ENCODE measurements at regions not wholly inside any gene's neighbourhood (a gene's known extent, or its start where the extent isn't known, plus 50 kb on each side); places are given as distances from the start of the nearest gene placed in this dataset.

DNA sequence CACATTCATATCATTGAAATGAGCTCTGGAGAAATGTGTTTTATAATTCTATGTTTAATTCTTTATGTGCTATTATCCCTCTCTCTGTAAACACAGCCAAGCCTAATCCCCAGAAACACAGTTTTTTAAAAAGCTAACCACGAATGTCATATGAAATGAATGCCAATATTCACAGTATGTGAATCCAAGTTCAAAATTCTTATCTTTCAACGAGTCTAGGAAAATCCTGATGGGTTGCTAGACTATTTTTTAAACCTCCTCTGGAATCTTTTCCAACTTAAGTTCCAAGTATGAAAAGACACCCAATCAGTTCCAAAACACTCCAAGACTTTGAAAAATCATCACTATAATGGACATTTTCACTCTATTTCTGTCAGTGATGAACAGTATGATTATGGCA, 689.3 kb downstream of the HACE1 start (continued):
- TF ChIP-seq, protein P1, sequence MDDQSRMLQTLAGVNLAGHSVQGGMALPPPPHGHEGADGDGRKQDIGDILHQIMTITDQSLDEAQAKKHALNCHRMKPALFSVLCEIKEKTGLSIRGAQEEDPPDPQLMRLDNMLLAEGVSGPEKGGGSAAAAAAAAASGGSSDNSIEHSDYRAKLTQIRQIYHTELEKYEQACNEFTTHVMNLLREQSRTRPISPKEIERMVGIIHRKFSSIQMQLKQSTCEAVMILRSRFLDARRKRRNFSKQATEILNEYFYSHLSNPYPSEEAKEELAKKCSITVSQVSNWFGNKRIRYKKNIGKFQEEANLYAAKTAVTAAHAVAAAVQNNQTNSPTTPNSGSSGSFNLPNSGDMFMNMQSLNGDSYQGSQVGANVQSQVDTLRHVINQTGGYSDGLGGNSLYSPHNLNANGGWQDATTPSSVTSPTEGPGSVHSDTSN (IDR thresholded peaks at IDR 0.05): no peak
- TF ChIP-seq MXI1 (IDR thresholded peaks at IDR 0.05; ENCODE audit: low read depth, low read length): no peak
- TF ChIP-seq, protein P2, sequence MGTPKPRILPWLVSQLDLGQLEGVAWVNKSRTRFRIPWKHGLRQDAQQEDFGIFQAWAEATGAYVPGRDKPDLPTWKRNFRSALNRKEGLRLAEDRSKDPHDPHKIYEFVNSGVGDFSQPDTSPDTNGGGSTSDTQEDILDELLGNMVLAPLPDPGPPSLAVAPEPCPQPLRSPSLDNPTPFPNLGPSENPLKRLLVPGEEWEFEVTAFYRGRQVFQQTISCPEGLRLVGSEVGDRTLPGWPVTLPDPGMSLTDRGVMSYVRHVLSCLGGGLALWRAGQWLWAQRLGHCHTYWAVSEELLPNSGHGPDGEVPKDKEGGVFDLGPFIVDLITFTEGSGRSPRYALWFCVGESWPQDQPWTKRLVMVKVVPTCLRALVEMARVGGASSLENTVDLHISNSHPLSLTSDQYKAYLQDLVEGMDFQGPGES (IDR thresholded peaks at IDR 0.05; ENCODE audit: low read depth, low read length): no peak
- TF ChIP-seq, protein P3, sequence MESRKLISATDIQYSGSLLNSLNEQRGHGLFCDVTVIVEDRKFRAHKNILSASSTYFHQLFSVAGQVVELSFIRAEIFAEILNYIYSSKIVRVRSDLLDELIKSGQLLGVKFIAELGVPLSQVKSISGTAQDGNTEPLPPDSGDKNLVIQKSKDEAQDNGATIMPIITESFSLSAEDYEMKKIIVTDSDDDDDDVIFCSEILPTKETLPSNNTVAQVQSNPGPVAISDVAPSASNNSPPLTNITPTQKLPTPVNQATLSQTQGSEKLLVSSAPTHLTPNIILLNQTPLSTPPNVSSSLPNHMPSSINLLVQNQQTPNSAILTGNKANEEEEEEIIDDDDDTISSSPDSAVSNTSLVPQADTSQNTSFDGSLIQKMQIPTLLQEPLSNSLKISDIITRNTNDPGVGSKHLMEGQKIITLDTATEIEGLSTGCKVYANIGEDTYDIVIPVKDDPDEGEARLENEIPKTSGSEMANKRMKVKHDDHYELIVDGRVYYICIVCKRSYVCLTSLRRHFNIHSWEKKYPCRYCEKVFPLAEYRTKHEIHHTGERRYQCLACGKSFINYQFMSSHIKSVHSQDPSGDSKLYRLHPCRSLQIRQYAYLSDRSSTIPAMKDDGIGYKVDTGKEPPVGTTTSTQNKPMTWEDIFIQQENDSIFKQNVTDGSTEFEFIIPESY (IDR thresholded peaks at IDR 0.05; ENCODE audit: borderline replicate concordance, low read depth): no peak

DNA sequence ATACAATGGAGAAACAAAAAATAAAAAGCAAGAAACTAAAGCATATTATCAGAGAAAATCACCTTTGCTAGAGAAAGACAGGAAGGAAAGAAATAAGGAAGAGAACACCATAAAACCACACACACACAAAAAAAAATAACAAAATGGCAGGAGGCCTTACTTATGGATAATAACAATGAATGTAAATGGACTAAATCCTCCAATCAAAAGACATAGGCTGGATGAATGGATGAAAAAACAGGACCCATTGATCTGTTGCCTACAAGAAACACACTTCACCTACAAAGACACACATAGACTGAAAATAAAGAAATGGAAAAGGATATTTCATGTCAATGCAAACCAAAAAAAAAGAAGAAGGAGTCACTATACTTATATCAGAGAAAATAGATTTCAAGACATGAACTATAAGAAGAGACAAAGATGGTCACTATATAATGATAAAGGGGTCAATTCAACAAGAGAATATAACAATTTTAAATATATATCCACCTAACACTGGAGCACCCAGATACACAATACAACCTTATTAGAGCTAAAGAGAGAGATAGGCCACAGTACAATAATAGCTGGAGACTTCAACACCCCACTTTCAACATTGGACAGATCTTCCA, 693.6 kb downstream of the HACE1 start:
- Histone ChIP-seq H3K36me3 (replicated peaks in 1 of 2; ENCODE audit: control insufficient read depth in 1 of 2, insufficient read depth in 2 of 2, low read length in 1 of 2) (no peaks in the 10 kb centered on the region), H3K9me3 (no peaks in the 10 kb centered on the region)
- no peak for TF ChIP-seq JUND (IDR thresholded peaks at IDR 0.05)
- TF ChIP-seq, protein P4, sequence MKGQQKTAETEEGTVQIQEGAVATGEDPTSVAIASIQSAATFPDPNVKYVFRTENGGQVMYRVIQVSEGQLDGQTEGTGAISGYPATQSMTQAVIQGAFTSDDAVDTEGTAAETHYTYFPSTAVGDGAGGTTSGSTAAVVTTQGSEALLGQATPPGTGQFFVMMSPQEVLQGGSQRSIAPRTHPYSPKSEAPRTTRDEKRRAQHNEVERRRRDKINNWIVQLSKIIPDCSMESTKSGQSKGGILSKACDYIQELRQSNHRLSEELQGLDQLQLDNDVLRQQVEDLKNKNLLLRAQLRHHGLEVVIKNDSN (IDR thresholded peaks at IDR 0.05; ENCODE audit: borderline replicate concordance, low read depth): no peak
- TF ChIP-seq GATA2 (CRISPR knock-in tag; IDR thresholded peaks at IDR 0.05): no peak

DNA sequence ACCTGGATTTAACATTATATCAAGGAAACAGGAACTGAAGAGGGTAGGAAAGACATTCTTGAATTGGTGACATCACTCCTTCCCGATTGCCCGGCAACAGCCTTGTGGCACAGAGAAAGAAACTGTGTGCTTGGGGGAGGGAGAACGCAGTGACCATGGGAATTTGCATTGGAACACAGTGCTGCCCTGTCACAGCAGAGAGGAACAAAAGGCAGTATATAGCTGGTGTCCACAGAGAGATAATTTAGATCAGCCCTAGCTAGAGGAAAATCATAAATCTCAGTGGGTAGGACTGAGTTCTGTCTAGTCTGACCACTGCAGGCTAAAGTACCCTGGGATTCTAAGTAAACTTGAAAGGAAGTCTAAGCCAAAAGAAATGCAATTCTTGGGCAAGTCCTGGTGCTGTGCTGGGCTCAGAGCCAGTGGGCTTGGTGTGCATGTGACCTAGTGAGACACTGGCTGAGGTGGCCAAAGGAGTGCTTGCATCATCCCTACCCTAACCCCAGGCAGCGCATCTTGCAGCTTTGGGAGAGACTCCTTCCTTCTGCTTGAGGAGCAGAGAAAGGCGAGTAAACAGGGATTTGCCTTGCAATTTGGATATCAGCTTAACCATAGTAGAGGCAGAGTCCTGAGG, 697.6 kb downstream of the HACE1 start:
- Histone ChIP-seq H3K27me3 (ENCODE audit: insufficient read depth) (no peaks in the 10 kb centered on the region), H3K4me3 (ENCODE audit: low read depth in 2 of 2, low read length in 1 of 2) (no peak overlapping the region), H4K20me1 (ENCODE audit: insufficient read depth) (no peaks in the 10 kb centered on the region), H3K4me1 (ENCODE audit: control insufficient read depth in 1 of 2, insufficient read depth in 2 of 2, low read depth in 1 of 2, low read length in 1 of 2) (no peaks in the 10 kb centered on the region), H3K9me2 (no peaks in the 10 kb centered on the region), H3K9ac (no peak overlapping the region), H3K27ac (ENCODE audit: low read depth in 2 of 2, low read length in 1 of 2) (no peak overlapping the region), H3K4me2 (no peak overlapping the region), H3K79me2 (ENCODE audit: insufficient read depth) (no peaks in the 10 kb centered on the region), H3F3A (replicated peaks; ENCODE audit: insufficient read depth) (no peaks in the 10 kb centered on the region), H2AFZ (ENCODE audit: low read depth) (no peak overlapping the region), H3K36me3 (replicated peaks in 1 of 2; ENCODE audit: control insufficient read depth in 1 of 2, insufficient read depth in 2 of 2, low read length in 1 of 2) (no peaks in the 10 kb centered on the region), H3K9me3 (no peaks in the 10 kb centered on the region)
- 40% methylated on average over 4 of the region's 5 CpGs for WGBS (ENCODE audit: low lambda C conversion rate)
- no peak for DNase-seq
- POLR2A ChIA-PET: no interaction called here
- CTCF ChIA-PET: no interaction called here
- TF ChIP-seq, protein P2 (IDR thresholded peaks at IDR 0.05; ENCODE audit: low read depth, low read length): no peak
- TF ChIP-seq TEAD4 (IDR thresholded peaks at IDR 0.05; ENCODE audit: borderline replicate concordance, insufficient read depth) (no peak), NFIC (IDR thresholded peaks at IDR 0.05; ENCODE audit: borderline replicate concordance) (no peak), FOSL2 (IDR thresholded peaks at IDR 0.05; ENCODE audit: borderline replicate concordance, low read depth) (no peak), RAD21 (IDR thresholded peaks at IDR 0.05; ENCODE audit: low read length) (no peak), CHD2 (IDR thresholded peaks at IDR 0.05; ENCODE audit: low read length, partially characterized antibody) (no peak), NRF1 (IDR thresholded peaks at IDR 0.05; ENCODE audit: low read depth, low read length) (no peak), GABPA (IDR thresholded peaks at IDR 0.05; ENCODE audit: low read depth) (no peak)
- TF ChIP-seq, protein P5, sequence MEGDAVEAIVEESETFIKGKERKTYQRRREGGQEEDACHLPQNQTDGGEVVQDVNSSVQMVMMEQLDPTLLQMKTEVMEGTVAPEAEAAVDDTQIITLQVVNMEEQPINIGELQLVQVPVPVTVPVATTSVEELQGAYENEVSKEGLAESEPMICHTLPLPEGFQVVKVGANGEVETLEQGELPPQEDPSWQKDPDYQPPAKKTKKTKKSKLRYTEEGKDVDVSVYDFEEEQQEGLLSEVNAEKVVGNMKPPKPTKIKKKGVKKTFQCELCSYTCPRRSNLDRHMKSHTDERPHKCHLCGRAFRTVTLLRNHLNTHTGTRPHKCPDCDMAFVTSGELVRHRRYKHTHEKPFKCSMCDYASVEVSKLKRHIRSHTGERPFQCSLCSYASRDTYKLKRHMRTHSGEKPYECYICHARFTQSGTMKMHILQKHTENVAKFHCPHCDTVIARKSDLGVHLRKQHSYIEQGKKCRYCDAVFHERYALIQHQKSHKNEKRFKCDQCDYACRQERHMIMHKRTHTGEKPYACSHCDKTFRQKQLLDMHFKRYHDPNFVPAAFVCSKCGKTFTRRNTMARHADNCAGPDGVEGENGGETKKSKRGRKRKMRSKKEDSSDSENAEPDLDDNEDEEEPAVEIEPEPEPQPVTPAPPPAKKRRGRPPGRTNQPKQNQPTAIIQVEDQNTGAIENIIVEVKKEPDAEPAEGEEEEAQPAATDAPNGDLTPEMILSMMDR (IDR thresholded peaks at IDR 0.05): no peak
- TF ChIP-seq, protein P6, sequence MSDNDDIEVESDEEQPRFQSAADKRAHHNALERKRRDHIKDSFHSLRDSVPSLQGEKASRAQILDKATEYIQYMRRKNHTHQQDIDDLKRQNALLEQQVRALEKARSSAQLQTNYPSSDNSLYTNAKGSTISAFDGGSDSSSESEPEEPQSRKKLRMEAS (IDR thresholded peaks at IDR 0.05; ENCODE audit: low read depth): no peak

More for the DNA sequence above, 693.6 kb downstream of the HACE1 start:
- Histone ChIP-seq H4K20me1 (ENCODE audit: insufficient read depth) (no peaks in the 10 kb centered on the region), H3K4me1 (ENCODE audit: control insufficient read depth in 1 of 2, insufficient read depth in 2 of 2, low read depth in 1 of 2, low read length in 1 of 2) (no peaks in the 10 kb centered on the region), H3K9ac (no peak overlapping the region), H3K4me3 (ENCODE audit: low read depth in 2 of 2, low read length in 1 of 2) (no peak overlapping the region), H2AFZ (ENCODE audit: low read depth) (no peak overlapping the region), H3K27ac (ENCODE audit: low read depth in 2 of 2, low read length in 1 of 2) (no peak overlapping the region), H3F3A (replicated peaks; ENCODE audit: insufficient read depth) (no peaks in the 10 kb centered on the region), H3K27me3 (ENCODE audit: insufficient read depth) (no peaks in the 10 kb centered on the region), H3K4me2 (no peak overlapping the region), H3K9me2 (no peaks in the 10 kb centered on the region), H3K79me2 (ENCODE audit: insufficient read depth) (no peaks in the 10 kb centered on the region)
- CTCF ChIA-PET: no interaction called here
- no peak for DNase-seq
- POLR2A ChIA-PET: no interaction called here
